OCI-LY3 (cell line): ENCODE measurements at regions not wholly inside any gene's neighbourhood (a gene's known extent, or its start where the extent isn't known, plus 50 kb on each side); places are given as distances from the start of the nearest gene placed in this dataset.

ENCODE experiments used
- EZH2phosphoT487 ChIP-seq: fragments of 200-600 bp; shearing (Covaris generic); IDR thresholded peaks from 2 replicates; pipeline ENCODE4 v1.6.1; 2018; ENCODE audit warnings: antibody characterized with exemption, mixed run types, low read depth
- TF ChIP-seq, protein P1 (sequence below): fragments of 200-600, 300-600 bp; sonication (generic); IDR thresholded peaks from 2 replicates; pipeline ENCODE4 v1.5.1; 2014; ENCODE audit warnings: antibody characterized with exemption, low read length, low read depth

DNA sequence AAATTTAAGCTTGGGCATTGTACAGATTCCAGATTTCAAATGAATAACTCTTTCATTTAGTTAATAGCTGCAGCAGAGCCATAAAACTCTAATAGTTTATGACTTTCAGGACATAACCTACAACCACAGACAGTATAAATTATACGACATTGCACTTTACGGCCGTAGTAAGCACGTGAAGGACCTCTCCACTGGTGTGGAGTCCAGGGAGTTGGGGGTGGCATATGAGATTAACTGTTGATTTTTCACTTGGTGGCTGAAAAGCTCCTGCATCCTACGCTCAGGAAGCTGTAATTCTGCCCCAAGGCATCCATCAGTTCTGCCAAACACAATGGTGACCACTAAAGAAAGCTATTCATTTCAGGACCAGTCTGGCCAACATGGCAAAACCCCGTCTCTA is 376.2 kb downstream of the SOX11 start:
- TF ChIP-seq, protein P1, sequence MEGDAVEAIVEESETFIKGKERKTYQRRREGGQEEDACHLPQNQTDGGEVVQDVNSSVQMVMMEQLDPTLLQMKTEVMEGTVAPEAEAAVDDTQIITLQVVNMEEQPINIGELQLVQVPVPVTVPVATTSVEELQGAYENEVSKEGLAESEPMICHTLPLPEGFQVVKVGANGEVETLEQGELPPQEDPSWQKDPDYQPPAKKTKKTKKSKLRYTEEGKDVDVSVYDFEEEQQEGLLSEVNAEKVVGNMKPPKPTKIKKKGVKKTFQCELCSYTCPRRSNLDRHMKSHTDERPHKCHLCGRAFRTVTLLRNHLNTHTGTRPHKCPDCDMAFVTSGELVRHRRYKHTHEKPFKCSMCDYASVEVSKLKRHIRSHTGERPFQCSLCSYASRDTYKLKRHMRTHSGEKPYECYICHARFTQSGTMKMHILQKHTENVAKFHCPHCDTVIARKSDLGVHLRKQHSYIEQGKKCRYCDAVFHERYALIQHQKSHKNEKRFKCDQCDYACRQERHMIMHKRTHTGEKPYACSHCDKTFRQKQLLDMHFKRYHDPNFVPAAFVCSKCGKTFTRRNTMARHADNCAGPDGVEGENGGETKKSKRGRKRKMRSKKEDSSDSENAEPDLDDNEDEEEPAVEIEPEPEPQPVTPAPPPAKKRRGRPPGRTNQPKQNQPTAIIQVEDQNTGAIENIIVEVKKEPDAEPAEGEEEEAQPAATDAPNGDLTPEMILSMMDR, result no peak
- no peak for TF ChIP-seq EZH2phosphoT487
